ENCODE measurements at regions not wholly inside any gene's neighbourhood (a gene's known extent, or its start where the extent isn't known, plus 50 kb on each side); places are given as distances from the start of the nearest gene placed in this dataset.

- Mint-ChIP-seq H3K27ac (ENCODE audit: unreplicated experiment) (no peak overlapping the region), H3K9me3 (ENCODE audit: unreplicated experiment) (no peaks in the 10 kb centered on the region), H3K27me3 (ENCODE audit: insufficient read depth, unreplicated experiment) (no peaks in the 10 kb centered on the region), H3K4me3 (ENCODE audit: unreplicated experiment) (no peak overlapping the region), H3K36me3 (ENCODE audit: insufficient read depth, unreplicated experiment) (no peaks in the 10 kb centered on the region), H3K4me1 (ENCODE audit: low read depth, unreplicated experiment) (no peaks in the 10 kb centered on the region)
- no TSS peak for BruUV-seq (replicated peaks)
- Histone ChIP-seq H3K27me3 (replicated peaks; ENCODE audit: control insufficient read depth, insufficient read depth, low read length) (no peaks in the 10 kb centered on the region), H3K36me3 (ENCODE audit: control insufficient read depth, insufficient read depth, low read length) (no peaks in the 10 kb centered on the region), H3K9me3 (no peaks in the 10 kb centered on the region), H3K4me1 (no peaks in the 10 kb centered on the region), H3K4me3 (ENCODE audit: low read depth, low read length) (no peak overlapping the region)
- TF ChIP-seq CTCF (IDR thresholded peaks at IDR 0.05; ENCODE audit: insufficient read depth in 1 of 2, low read depth in 1 of 2, low read length in 1 of 2, severe bottlenecking in 1 of 2, unreplicated experiment in 1 of 2), result no peak
- intact Hi-C loops (cut with micrococcal nuclease; ENCODE audit: unreplicated experiment), result no loop called here
- DNase-seq, result no peak
- POLR2A ChIA-PET, result no interaction called here
- CTCF ChIA-PET, result no interaction called here
Measured at GRCh38 chr9:31166516-31166915, 1217.9 kb upstream of the ACO1 start.

- DNase-seq, result no peak
- no peaks in the 10 kb centered on the region for H3K9me3 Mint-ChIP-seq (ENCODE audit: unreplicated experiment)
- Histone ChIP-seq H3K9me3 (no peaks in the 10 kb centered on the region), H3K27me3 (replicated peaks; ENCODE audit: control insufficient read depth, insufficient read depth, low read length) (no peaks in the 10 kb centered on the region), H3K4me1 (no peaks in the 10 kb centered on the region), H3K36me3 (ENCODE audit: control insufficient read depth, insufficient read depth, low read length) (no peaks in the 10 kb centered on the region), H3K4me3 (ENCODE audit: low read depth, low read length) (no peak overlapping the region)
- POLR2A ChIA-PET, result no interaction called here
- TF ChIP-seq CTCF (IDR thresholded peaks at IDR 0.05; ENCODE audit: insufficient read depth in 1 of 2, low read depth in 1 of 2, low read length in 1 of 2, severe bottlenecking in 1 of 2, unreplicated experiment in 1 of 2), result no peak
- CTCF ChIA-PET, result no interaction called here
- intact Hi-C loops (cut with micrococcal nuclease; ENCODE audit: unreplicated experiment), result no loop called here
- no peaks in the 10 kb centered on the region for H3K4me1 Mint-ChIP-seq (ENCODE audit: low read depth, unreplicated experiment)
- H3K27ac Mint-ChIP-seq (ENCODE audit: unreplicated experiment), result no peak overlapping the region
- H3K4me3 Mint-ChIP-seq (ENCODE audit: unreplicated experiment), result no peak overlapping the region
- no TSS peak for BruUV-seq (replicated peaks)
- no peaks in the 10 kb centered on the region for H3K27me3 Mint-ChIP-seq (ENCODE audit: insufficient read depth, unreplicated experiment)
- no peaks in the 10 kb centered on the region for H3K36me3 Mint-ChIP-seq (ENCODE audit: insufficient read depth, unreplicated experiment)
Measured at GRCh38 chr9:31168161-31168560, 1216.3 kb upstream of the ACO1 start.

GRCh38 chr9:31174681-31175080 lies 1209.8 kb upstream of the ACO1 start:
- H3K4me3 Mint-ChIP-seq (ENCODE audit: unreplicated experiment), result no peak overlapping the region

More at GRCh38 chr9:31174681-31175080, 1209.8 kb upstream of the ACO1 start:
- ChIA-PET CTCF (no interaction called here), POLR2A (no interaction called here)
- no peaks in the 10 kb centered on the region for H3K27me3 Mint-ChIP-seq (ENCODE audit: insufficient read depth, unreplicated experiment)
- H3K36me3 Mint-ChIP-seq (ENCODE audit: insufficient read depth, unreplicated experiment), result no peaks in the 10 kb centered on the region
- H3K27ac Mint-ChIP-seq (ENCODE audit: unreplicated experiment), result no peak overlapping the region
- Histone ChIP-seq H3K9me3 (no peaks in the 10 kb centered on the region), H3K36me3 (ENCODE audit: control insufficient read depth, insufficient read depth, low read length) (no peaks in the 10 kb centered on the region), H3K27me3 (replicated peaks; ENCODE audit: control insufficient read depth, insufficient read depth, low read length) (no peaks in the 10 kb centered on the region), H3K4me3 (ENCODE audit: low read depth, low read length) (no peak overlapping the region), H3K4me1 (no peaks in the 10 kb centered on the region)
- H3K9me3 Mint-ChIP-seq (ENCODE audit: unreplicated experiment), result no peaks in the 10 kb centered on the region
- no peak for TF ChIP-seq CTCF (IDR thresholded peaks at IDR 0.05; ENCODE audit: insufficient read depth in 1 of 2, low read depth in 1 of 2, low read length in 1 of 2, severe bottlenecking in 1 of 2, unreplicated experiment in 1 of 2)
- no peak for DNase-seq
- no peaks in the 10 kb centered on the region for H3K4me1 Mint-ChIP-seq (ENCODE audit: low read depth, unreplicated experiment)
- intact Hi-C loops (cut with micrococcal nuclease; ENCODE audit: unreplicated experiment), result no loop called here
- BruUV-seq (replicated peaks), result no TSS peak
